ENCODE measurements at regions not wholly inside any gene's neighbourhood (a gene's known extent, or its start where the extent isn't known, plus 50 kb on each side); places are given as distances from the start of the nearest gene placed in this dataset.

DNA sequence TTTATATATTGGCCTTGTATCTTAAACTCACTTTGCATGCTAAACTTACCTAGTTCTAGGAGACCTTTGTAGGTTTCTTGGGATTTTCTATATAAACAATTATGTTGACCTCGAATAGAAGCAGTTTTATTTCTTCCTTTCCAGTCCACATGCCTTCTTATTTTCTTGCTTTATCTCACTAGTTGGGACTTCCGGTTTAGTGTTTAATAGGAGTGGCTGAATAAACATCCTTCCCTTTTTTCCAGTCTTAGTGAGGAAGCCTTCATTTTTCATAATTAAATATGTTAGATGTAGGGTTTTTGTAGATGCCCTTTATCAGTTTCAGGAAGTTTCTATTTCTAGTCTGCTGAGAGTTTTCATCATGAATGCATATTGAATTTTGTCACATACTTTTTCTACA lies 347.3 kb upstream of the HNRNPA3 start:
- intact Hi-C loops (cut with micrococcal nuclease), result no loop called here
- TF ChIP-seq EZH2 (IDR thresholded peaks at IDR 0.05; ENCODE audit: low read length, unreplicated experiment), result no peak
- TF ChIP-seq, protein P1, sequence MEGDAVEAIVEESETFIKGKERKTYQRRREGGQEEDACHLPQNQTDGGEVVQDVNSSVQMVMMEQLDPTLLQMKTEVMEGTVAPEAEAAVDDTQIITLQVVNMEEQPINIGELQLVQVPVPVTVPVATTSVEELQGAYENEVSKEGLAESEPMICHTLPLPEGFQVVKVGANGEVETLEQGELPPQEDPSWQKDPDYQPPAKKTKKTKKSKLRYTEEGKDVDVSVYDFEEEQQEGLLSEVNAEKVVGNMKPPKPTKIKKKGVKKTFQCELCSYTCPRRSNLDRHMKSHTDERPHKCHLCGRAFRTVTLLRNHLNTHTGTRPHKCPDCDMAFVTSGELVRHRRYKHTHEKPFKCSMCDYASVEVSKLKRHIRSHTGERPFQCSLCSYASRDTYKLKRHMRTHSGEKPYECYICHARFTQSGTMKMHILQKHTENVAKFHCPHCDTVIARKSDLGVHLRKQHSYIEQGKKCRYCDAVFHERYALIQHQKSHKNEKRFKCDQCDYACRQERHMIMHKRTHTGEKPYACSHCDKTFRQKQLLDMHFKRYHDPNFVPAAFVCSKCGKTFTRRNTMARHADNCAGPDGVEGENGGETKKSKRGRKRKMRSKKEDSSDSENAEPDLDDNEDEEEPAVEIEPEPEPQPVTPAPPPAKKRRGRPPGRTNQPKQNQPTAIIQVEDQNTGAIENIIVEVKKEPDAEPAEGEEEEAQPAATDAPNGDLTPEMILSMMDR (conservative IDR thresholded peaks at IDR 0.05; ENCODE audit: low read depth, low read length), result no peak
- ATAC-seq, result no peak

DNA sequence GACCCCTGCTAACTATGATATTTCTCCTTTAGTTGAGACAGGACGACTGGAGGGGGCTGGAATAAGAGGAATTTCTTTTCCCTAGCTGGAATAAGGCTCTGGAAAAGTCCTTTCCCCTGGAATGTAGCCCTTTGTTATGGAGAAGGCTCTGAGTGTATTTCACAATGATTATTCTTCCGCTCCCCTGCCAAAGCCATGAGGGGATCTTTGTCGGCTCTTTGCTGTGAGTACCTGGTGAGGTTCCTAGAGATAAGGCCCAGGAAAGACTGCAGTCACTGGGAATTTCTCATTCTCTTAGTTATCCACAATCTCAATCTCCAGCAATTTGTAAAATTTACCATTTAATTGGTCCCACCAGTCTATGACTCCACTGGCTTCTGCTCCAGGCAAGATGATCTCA lies 340.2 kb upstream of the HNRNPA3 start:
- peaks cover 30% of the 10 kb centered on the region for H3K27me3 ChIP-seq (ENCODE audit: low read length)
- TF ChIP-seq EZH2 (IDR thresholded peaks at IDR 0.05; ENCODE audit: low read length, unreplicated experiment) (no peak), EZH2phosphoT487 (IDR thresholded peaks at IDR 0.05; ENCODE audit: borderline replicate concordance, low read length) (no peak)
- TF ChIP-seq, protein P1 (conservative IDR thresholded peaks at IDR 0.05; ENCODE audit: low read depth, low read length), result no peak
- H3K9me3 ChIP-seq (ENCODE audit: low read length), result no peaks in the 10 kb centered on the region
- no peak overlapping the region for H3K27ac ChIP-seq (ENCODE audit: low read length)
- no peaks in the 10 kb centered on the region for H4K20me1 ChIP-seq (ENCODE audit: low read length)
- intact Hi-C loops (cut with micrococcal nuclease), result no loop called here
- ChIA-PET POLR2A (ENCODE audit: unreplicated experiment) (no interaction called here), CTCF (no interaction called here)
- H3K79me2 ChIP-seq (ENCODE audit: low read length), result no peaks in the 10 kb centered on the region
- no peaks in the 10 kb centered on the region for H3F3A ChIP-seq (ENCODE audit: low read length, unreplicated experiment)
- H3K4me3 ChIP-seq (ENCODE audit: low read length), result no peak overlapping the region
- H3K4me2 ChIP-seq (ENCODE audit: low read length), result no peak overlapping the region
- H3K36me3 ChIP-seq (ENCODE audit: low read depth, low read length), result no peaks in the 10 kb centered on the region
- no TSS peak for BruUV-seq (replicated peaks)
- no peak overlapping the region for H3K9ac ChIP-seq (ENCODE audit: low read length)
- no peaks in the 10 kb centered on the region for H3K4me1 ChIP-seq (ENCODE audit: insufficient read depth, low read length)
- H2AFZ ChIP-seq (ENCODE audit: low read length), result no peak overlapping the region
- no peaks in the 10 kb centered on the region for H3K9me2 ChIP-seq (replicated peaks; ENCODE audit: low read length)
- DNase-seq (no peak), ATAC-seq (no peak)

More for the DNA sequence above, 347.3 kb upstream of the HNRNPA3 start:
- Histone ChIP-seq H4K20me1 (ENCODE audit: low read length) (no peaks in the 10 kb centered on the region), H3F3A (ENCODE audit: low read length, unreplicated experiment) (no peaks in the 10 kb centered on the region), H3K4me1 (ENCODE audit: insufficient read depth, low read length) (no peaks in the 10 kb centered on the region), H2AFZ (ENCODE audit: low read length) (no peak overlapping the region), H3K79me2 (ENCODE audit: low read length) (no peaks in the 10 kb centered on the region), H3K4me3 (ENCODE audit: low read length) (no peak overlapping the region), H3K4me2 (ENCODE audit: low read length) (no peak overlapping the region), H3K36me3 (ENCODE audit: low read depth, low read length) (no peaks in the 10 kb centered on the region), H3K9ac (ENCODE audit: low read length) (no peak overlapping the region), H3K27ac (ENCODE audit: low read length) (no peak overlapping the region), H3K9me3 (ENCODE audit: low read length) (no peaks in the 10 kb centered on the region), H3K27me3 (ENCODE audit: low read length) (peaks cover 46% of the 10 kb centered on the region), H3K9me2 (replicated peaks; ENCODE audit: low read length) (no peaks in the 10 kb centered on the region)
- BruUV-seq (replicated peaks), result no TSS peak
- POLR2A ChIA-PET (ENCODE audit: unreplicated experiment), result no interaction called here
- no peak for DNase-seq
- CTCF ChIA-PET, result no interaction called here

- ChIA-PET CTCF (no interaction called here), POLR2A (ENCODE audit: unreplicated experiment) (no interaction called here)
- Histone ChIP-seq H4K20me1 (ENCODE audit: low read length) (no peaks in the 10 kb centered on the region), H3K79me2 (ENCODE audit: low read length) (no peaks in the 10 kb centered on the region), H3K9ac (ENCODE audit: low read length) (no peak overlapping the region), H3K27ac (ENCODE audit: low read length) (no peak overlapping the region), H3K4me1 (ENCODE audit: insufficient read depth, low read length) (no peaks in the 10 kb centered on the region), H3K4me3 (ENCODE audit: low read length) (no peak overlapping the region), H3K36me3 (ENCODE audit: low read depth, low read length) (no peaks in the 10 kb centered on the region), H3K9me2 (replicated peaks; ENCODE audit: low read length) (no peaks in the 10 kb centered on the region), H3K27me3 (ENCODE audit: low read length) (peaks cover 32% of the 10 kb centered on the region), H3K9me3 (ENCODE audit: low read length) (no peaks in the 10 kb centered on the region), H2AFZ (ENCODE audit: low read length) (no peak overlapping the region), H3K4me2 (ENCODE audit: low read length) (no peak overlapping the region), H3F3A (ENCODE audit: low read length, unreplicated experiment) (no peaks in the 10 kb centered on the region)
- no peak for DNase-seq
- intact Hi-C loops (cut with micrococcal nuclease), result no loop called here
- no peak for TF ChIP-seq EZH2 (IDR thresholded peaks at IDR 0.05; ENCODE audit: low read length, unreplicated experiment)
- TF ChIP-seq, protein P1 (conservative IDR thresholded peaks at IDR 0.05; ENCODE audit: low read depth, low read length), result peak; percentile 20; the same call in 1 of the 2 replicates
- TF ChIP-seq EZH2phosphoT487 (IDR thresholded peaks at IDR 0.05; ENCODE audit: borderline replicate concordance, low read length), result no peak
- no peak for ATAC-seq
- BruUV-seq (replicated peaks), result no TSS peak
Measured at GRCh38 chr2:176873403-176873802, 339.2 kb upstream of the HNRNPA3 start.
